ENCODE measurements at regions not wholly inside any gene's neighbourhood (a gene's known extent, or its start where the extent isn't known, plus 50 kb on each side); places are given as distances from the start of the nearest gene placed in this dataset.

DNA sequence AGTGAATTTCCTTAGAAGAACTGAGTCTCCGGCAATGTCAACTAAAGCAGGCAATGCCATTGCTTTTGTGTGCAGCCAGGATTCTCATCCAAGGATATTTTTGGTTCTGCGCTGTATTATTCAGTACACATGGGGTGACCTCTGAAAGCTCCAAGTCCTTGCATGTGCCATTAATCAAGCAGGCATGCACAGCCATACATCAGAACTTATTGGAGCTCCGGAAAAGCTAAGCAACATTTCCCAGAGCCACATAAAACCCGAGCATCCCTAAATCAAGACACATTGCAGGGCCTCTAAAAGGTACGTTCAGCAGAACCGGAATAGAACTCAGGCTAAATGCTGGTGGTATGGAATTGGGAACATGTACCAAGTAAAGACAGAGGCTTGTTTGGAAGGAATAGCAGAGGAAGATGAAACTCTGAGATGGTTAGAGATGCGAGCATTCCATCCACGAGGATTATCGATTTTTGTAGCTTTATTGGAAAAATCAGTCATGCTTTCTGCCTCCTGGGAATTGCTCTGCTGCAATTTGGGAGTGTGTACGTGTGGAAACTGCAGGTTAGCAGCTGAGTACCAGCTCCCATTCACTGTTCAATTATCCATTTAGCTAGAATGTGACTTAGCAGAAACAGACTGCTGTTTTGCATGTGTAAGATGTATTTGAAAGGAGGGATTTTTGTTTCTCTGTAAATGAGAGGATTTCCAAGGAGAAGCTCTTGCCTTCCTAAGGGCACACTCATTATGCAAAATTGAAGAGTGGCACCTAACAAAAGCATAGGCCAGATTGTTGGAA is 143.7 kb upstream of the WWC1 start:
- no peak for TF ChIP-seq EZH2 (IDR thresholded peaks at IDR 0.05; ENCODE audit: insufficient read depth, poor library complexity, severe bottlenecking)
- no peak for TF ChIP-seq EZH2phosphoT487 (IDR thresholded peaks at IDR 0.05; ENCODE audit: insufficient read depth, low read depth)
- DNase-seq: no peak
- Histone ChIP-seq H3K9me2 (ENCODE audit: insufficient read depth) (no peaks in the 10 kb centered on the region), H3F3A (ENCODE audit: insufficient read depth) (peaks cover 7% of the 10 kb centered on the region; the same call in 1 of the 2 replicates), H3K4me2 (ENCODE audit: unreplicated experiment) (no peak overlapping the region), H3K4me3 (no peak overlapping the region), H3K27me3 (replicated peaks; ENCODE audit: insufficient read depth) (no peaks in the 10 kb centered on the region), H3K36me3 (ENCODE audit: low read depth) (no peaks in the 10 kb centered on the region; the same call in 1 of the 2 replicates), H2AFZ (no peak overlapping the region), H3K9me3 (ENCODE audit: low read depth) (no peaks in the 10 kb centered on the region), H3K27ac (no peak overlapping the region), H3K4me1 (ENCODE audit: insufficient read depth) (peaks cover 4% of the 10 kb centered on the region; the same call in 1 of the 2 replicates), H3K9ac (no peak overlapping the region), H4K20me1 (ENCODE audit: insufficient read depth) (no peaks in the 10 kb centered on the region), H3K79me2 (ENCODE audit: insufficient read depth) (no peaks in the 10 kb centered on the region; the same call in 1 of the 2 replicates)
- in situ Hi-C loops (cut with MboI): no loop called here
- WGBS, 2 experiments (ENCODE audit: low coverage in 1 of 2, low lambda C conversion rate in 2 of 2, missing lambda C conversion rate in 2 of 2): 56 to 63% methylated on average over 10 of the region's 10 CpGs

DNA sequence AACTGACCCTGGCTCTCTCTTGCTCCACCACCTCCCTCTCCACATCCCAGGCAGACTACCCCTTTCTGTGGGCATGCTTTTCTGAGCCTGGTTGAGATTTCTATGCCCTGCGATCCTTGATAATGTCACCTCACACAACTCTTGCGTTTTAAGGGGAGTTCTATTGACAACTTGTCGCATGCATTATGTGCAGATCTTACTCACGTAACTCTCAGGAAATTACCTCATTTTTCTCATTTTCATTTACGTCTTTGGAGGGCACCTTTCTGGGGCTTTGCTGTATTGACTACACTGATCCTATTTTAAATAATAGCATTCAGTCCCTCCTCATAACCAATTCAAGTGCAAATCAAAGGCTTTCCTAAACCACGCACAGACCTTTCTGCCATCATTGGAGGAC is 140.4 kb upstream of the WWC1 start:
- no peaks in the 10 kb centered on the region; the same call in 1 of the 2 replicates for H3K79me2 ChIP-seq (ENCODE audit: insufficient read depth)
- TF ChIP-seq EZH2 (IDR thresholded peaks at IDR 0.05; ENCODE audit: insufficient read depth, poor library complexity, severe bottlenecking): no peak
- in situ Hi-C loops (cut with MboI): no loop called here
- H3K27me3 ChIP-seq (replicated peaks; ENCODE audit: insufficient read depth): no peaks in the 10 kb centered on the region
- H3K9me3 ChIP-seq (ENCODE audit: low read depth): no peaks in the 10 kb centered on the region
- 92 to 93% methylated on average over 6 of the region's 6 CpGs for WGBS, 2 experiments (ENCODE audit: low coverage in 1 of 2, low lambda C conversion rate in 2 of 2, missing lambda C conversion rate in 2 of 2)
- H4K20me1 ChIP-seq (ENCODE audit: insufficient read depth): no peaks in the 10 kb centered on the region
- no peak overlapping the region for H3K4me3 ChIP-seq
- H3K9me2 ChIP-seq (ENCODE audit: insufficient read depth): no peaks in the 10 kb centered on the region
- peaks cover 14% of the 10 kb centered on the region for H3K4me1 ChIP-seq (ENCODE audit: insufficient read depth)
- H3F3A ChIP-seq (ENCODE audit: insufficient read depth): peaks cover 7% of the 10 kb centered on the region; the same call in 1 of the 2 replicates
- no peak overlapping the region for H2AFZ ChIP-seq
- H3K9ac ChIP-seq: no peak overlapping the region
- H3K27ac ChIP-seq: no peak overlapping the region
- no peaks in the 10 kb centered on the region; the same call in 1 of the 2 replicates for H3K36me3 ChIP-seq (ENCODE audit: low read depth)
- no peak for DNase-seq
- no peak overlapping the region for H3K4me2 ChIP-seq (ENCODE audit: unreplicated experiment)

- no peaks in the 10 kb centered on the region; the same call in 1 of the 2 replicates for H3K36me3 ChIP-seq (ENCODE audit: low read depth)
- in situ Hi-C loops (cut with MboI): no loop called here
- 63 to 67% methylated on average over 3 of the region's 3 CpGs for WGBS, 2 experiments (ENCODE audit: low coverage in 1 of 2, low lambda C conversion rate in 2 of 2, missing lambda C conversion rate in 2 of 2)
- TF ChIP-seq EZH2 (IDR thresholded peaks at IDR 0.05; ENCODE audit: insufficient read depth, poor library complexity, severe bottlenecking) (no peak), EZH2phosphoT487 (IDR thresholded peaks at IDR 0.05; ENCODE audit: insufficient read depth, low read depth) (no peak)
- no peak overlapping the region for H2AFZ ChIP-seq
- no peaks in the 10 kb centered on the region for H3K9me3 ChIP-seq (ENCODE audit: low read depth)
- H3K27ac ChIP-seq: no peak overlapping the region
- peaks cover 14% of the 10 kb centered on the region for H3K4me1 ChIP-seq (ENCODE audit: insufficient read depth)
- no peaks in the 10 kb centered on the region for H3K9me2 ChIP-seq (ENCODE audit: insufficient read depth)
- H4K20me1 ChIP-seq (ENCODE audit: insufficient read depth): no peaks in the 10 kb centered on the region
- no peak overlapping the region for H3K9ac ChIP-seq
- H3K4me3 ChIP-seq: no peak overlapping the region
- peak; percentile 56 for DNase-seq
- H3K79me2 ChIP-seq (ENCODE audit: insufficient read depth): no peaks in the 10 kb centered on the region; the same call in 1 of the 2 replicates
- H3K4me2 ChIP-seq (ENCODE audit: unreplicated experiment): no peak overlapping the region
- peaks cover 7% of the 10 kb centered on the region; the same call in 1 of the 2 replicates for H3F3A ChIP-seq (ENCODE audit: insufficient read depth)
- no peaks in the 10 kb centered on the region for H3K27me3 ChIP-seq (replicated peaks; ENCODE audit: insufficient read depth)
Observed at GRCh38 chr5:168152660-168153059, 138.8 kb upstream of the WWC1 start.

DNA sequence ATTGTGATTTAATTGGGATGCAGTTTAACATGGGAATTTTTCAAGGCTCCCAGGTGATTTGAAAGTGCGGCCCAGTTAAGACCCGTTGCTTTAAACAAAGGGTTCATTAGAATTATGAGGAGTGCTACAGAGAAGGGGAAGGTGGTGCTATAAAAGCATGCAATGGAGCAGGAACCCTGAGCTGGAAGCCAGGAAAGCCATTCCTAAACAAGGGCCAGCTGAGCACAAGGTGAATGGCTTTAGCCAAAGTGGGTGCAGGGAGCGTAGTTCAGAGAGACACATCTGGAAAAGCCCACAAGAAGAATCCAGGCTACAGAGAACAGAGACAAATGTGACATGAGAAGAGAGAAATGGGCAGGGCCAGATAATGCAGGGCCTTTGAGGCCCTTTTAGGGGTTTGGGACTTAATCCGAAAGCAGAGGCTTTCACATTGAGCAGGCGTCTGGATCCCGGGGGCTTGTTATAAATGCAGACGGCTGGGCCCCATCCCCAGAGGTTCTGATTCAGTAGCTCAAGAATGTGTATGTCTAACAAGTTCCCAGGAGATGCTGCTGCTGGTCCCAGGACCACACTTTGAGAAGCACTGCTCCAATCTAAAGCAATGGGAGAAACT is 138.1 kb upstream of the WWC1 start:
- peak; percentile 39 for DNase-seq
- in situ Hi-C loops (cut with MboI): no loop called here

More for the DNA sequence above, 138.1 kb upstream of the WWC1 start:
- Histone ChIP-seq H3K27ac (no peak overlapping the region), H4K20me1 (ENCODE audit: insufficient read depth) (no peaks in the 10 kb centered on the region), H3K4me1 (ENCODE audit: insufficient read depth) (peaks cover 14% of the 10 kb centered on the region), H2AFZ (no peak overlapping the region), H3K9me3 (ENCODE audit: low read depth) (no peaks in the 10 kb centered on the region), H3K9ac (no peak overlapping the region), H3K4me2 (ENCODE audit: unreplicated experiment) (no peak overlapping the region), H3K9me2 (ENCODE audit: insufficient read depth) (no peaks in the 10 kb centered on the region), H3K79me2 (ENCODE audit: insufficient read depth) (no peaks in the 10 kb centered on the region), H3F3A (ENCODE audit: insufficient read depth) (no peaks in the 10 kb centered on the region), H3K36me3 (ENCODE audit: low read depth) (no peaks in the 10 kb centered on the region; the same call in 1 of the 2 replicates), H3K4me3 (no peak overlapping the region), H3K27me3 (replicated peaks; ENCODE audit: insufficient read depth) (no peaks in the 10 kb centered on the region)
- WGBS, 2 experiments (ENCODE audit: low coverage in 1 of 2, low lambda C conversion rate in 2 of 2, missing lambda C conversion rate in 2 of 2): 69 to 74% methylated on average over 7 of the region's 7 CpGs
- TF ChIP-seq EZH2 (IDR thresholded peaks at IDR 0.05; ENCODE audit: insufficient read depth, poor library complexity, severe bottlenecking) (no peak), EZH2phosphoT487 (IDR thresholded peaks at IDR 0.05; ENCODE audit: insufficient read depth, low read depth) (no peak)
